VCaP (cell line): ENCODE measurements at regions not wholly inside any gene's neighbourhood (a gene's known extent, or its start where the extent isn't known, plus 50 kb on each side); places are given as distances from the start of the nearest gene placed in this dataset.

Experiments
- H3K27ac ChIP-seq: fragments of 450-650 bp; 2 replicates; pipeline ENCODE4 v1.5.1; 2017
- CTCF ChIP-seq: fragments of 450-650 bp; conservative IDR thresholded peaks from 2 replicates; pipeline ENCODE4 v1.5.1; 2017; ENCODE audit warnings: mild to moderate bottlenecking, moderate library complexity

GRCh38 chr2:17257189-17257909, 260.9 kb downstream of the RAD51AP2 start:
- no peak for TF ChIP-seq CTCF
- no peak overlapping the region for H3K27ac ChIP-seq

GRCh38 chr2:17255071-17255470, 263.2 kb downstream of the RAD51AP2 start:
- H3K27ac ChIP-seq: no peak overlapping the region
- no peak for TF ChIP-seq CTCF

GRCh38 chr2:17254421-17254820, 263.8 kb downstream of the RAD51AP2 start:
- TF ChIP-seq CTCF: no peak
- no peak overlapping the region for H3K27ac ChIP-seq

GRCh38 chr2:17252258-17252657, 266.0 kb downstream of the RAD51AP2 start:
- peak overlapping the region; percentile 82; the same call in 1 of the 2 replicates for H3K27ac ChIP-seq
- no peak for TF ChIP-seq CTCF

GRCh38 chr2:17251171-17251570, 267.1 kb downstream of the RAD51AP2 start:
- TF ChIP-seq CTCF: no peak
- H3K27ac ChIP-seq: peak overlapping the region; percentile 82

- H3K27ac ChIP-seq: no peak overlapping the region
- no peak for TF ChIP-seq CTCF
These were observed 269.0 kb downstream of the RAD51AP2 start for GRCh38 chr2:17249249-17249648.

GRCh38 chr2:17245906-17246305, 272.3 kb downstream of the RAD51AP2 start:
- H3K27ac ChIP-seq: no peak overlapping the region
- TF ChIP-seq CTCF: no peak
